ENCODE measurements at regions not wholly inside any gene's neighbourhood (a gene's known extent, or its start where the extent isn't known, plus 50 kb on each side); places are given as distances from the start of the nearest gene placed in this dataset.

DNA sequence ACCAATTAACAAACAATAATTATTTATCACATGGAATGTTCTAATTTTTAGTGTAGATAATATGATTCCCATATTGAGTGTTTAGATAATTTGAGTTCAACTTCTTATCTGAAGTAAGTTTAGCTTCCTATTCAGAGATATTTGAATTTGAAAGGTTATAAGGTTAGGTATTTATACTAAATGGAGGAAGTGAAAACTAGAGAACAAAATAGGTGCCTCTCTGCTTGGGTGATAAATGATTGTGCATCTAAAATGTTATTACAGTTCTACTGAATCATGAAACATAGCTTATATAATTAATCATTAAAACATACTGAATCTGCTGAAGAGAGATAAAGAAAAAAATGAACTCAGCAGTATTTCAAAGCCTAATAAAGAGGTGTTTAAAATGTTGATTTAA lies 1174.3 kb downstream of the XPNPEP1 start:
- Histone ChIP-seq H2BK12ac (ENCODE audit: low read depth, low read length) (no peak overlapping the region), H2BK15ac (ENCODE audit: low read length) (no peak overlapping the region), H3K79me2 (ENCODE audit: control insufficient read depth in 1 of 2, insufficient read depth in 2 of 2, low read length in 2 of 2) (no peaks in the 10 kb centered on the region), H2BK20ac (ENCODE audit: low read length) (no peak overlapping the region), H3K14ac (ENCODE audit: insufficient read length) (no peak overlapping the region), H3K56ac (replicated peaks; ENCODE audit: insufficient read length, low read depth, low read length) (no peak overlapping the region), H2AFZ (ENCODE audit: low read length) (no peak overlapping the region), H3K4ac (replicated peaks; ENCODE audit: insufficient read length, low read depth, low read length) (no peak overlapping the region), H3K23ac (ENCODE audit: insufficient read length) (no peak overlapping the region), H3K36me3 (ENCODE audit: control insufficient read depth in 2 of 4, insufficient read depth in 4 of 4, low read length in 3 of 4) (no peaks in the 10 kb centered on the region), H3K23me2 (ENCODE audit: low read depth, low read length) (no peaks in the 10 kb centered on the region), H3K27ac (ENCODE audit: low read depth, low read length) (no peak overlapping the region), H3K4me3 (ENCODE audit: extremely low read depth in 1 of 4, insufficient read depth in 2 of 4, low read depth in 3 of 4, low read length in 4 of 4) (no peak overlapping the region), H3K9me3 (ENCODE audit: insufficient read depth in 2 of 2, low read depth in 1 of 2, low read length in 1 of 2) (no peaks in the 10 kb centered on the region), H2AK5ac (ENCODE audit: low read depth, low read length) (no peak overlapping the region), H3K18ac (ENCODE audit: extremely low read depth, low read length) (no peak overlapping the region), H4K20me1 (replicated peaks in 1 of 2; ENCODE audit: control insufficient read depth in 1 of 2, insufficient read depth in 2 of 2, low read length in 2 of 2) (no peaks in the 10 kb centered on the region), H3K9ac (replicated peaks in 1 of 4; ENCODE audit: extremely low read depth in 1 of 4, low read depth in 3 of 4, low read length in 3 of 4) (no peak overlapping the region), H2BK5ac (ENCODE audit: low read depth, low read length) (no peak overlapping the region), H3K4me2 (ENCODE audit: insufficient read depth in 1 of 2, low read depth in 2 of 2, low read length in 2 of 2) (no peak overlapping the region), H3K79me1 (ENCODE audit: low read depth, low read length) (no peaks in the 10 kb centered on the region), H4K91ac (replicated peaks; ENCODE audit: insufficient read length, low read length) (no peak overlapping the region), H3K4me1 (replicated peaks in 1 of 4; ENCODE audit: control insufficient read depth in 3 of 4, insufficient read depth in 4 of 4, low read length in 3 of 4) (no peaks in the 10 kb centered on the region), H4K8ac (ENCODE audit: extremely low read depth, insufficient read depth, low read length) (no peak overlapping the region), H2BK120ac (replicated peaks; ENCODE audit: low read depth, low read length) (no peak overlapping the region), H3K27me3 (replicated peaks in 1 of 4; ENCODE audit: control insufficient read depth in 3 of 4, extremely low read depth in 1 of 4, insufficient read depth in 3 of 4, low read length in 3 of 4) (no peaks in the 10 kb centered on the region), H4K5ac (ENCODE audit: insufficient read length, low read depth, low read length) (no peak overlapping the region)
- TF ChIP-seq ZNF274 (IDR thresholded peaks at IDR 0.05; ENCODE audit: borderline replicate concordance, extremely low read depth, low read length) (no peak), CBX8 (IDR thresholded peaks at IDR 0.05; ENCODE audit: borderline replicate concordance, low read depth, low read length) (no peak), SP1 (IDR thresholded peaks at IDR 0.05; ENCODE audit: low read depth, low read length) (no peak), RXRA (IDR thresholded peaks at IDR 0.05; ENCODE audit: insufficient read depth, low read depth, low read length) (no peak), SUZ12 (IDR thresholded peaks at IDR 0.05; ENCODE audit: low read length) (no peak), KDM4A (IDR thresholded peaks at IDR 0.05; ENCODE audit: low read depth, low read length, severe bottlenecking) (no peak), FOSL1 (IDR thresholded peaks at IDR 0.05; ENCODE audit: insufficient read depth, low read depth, low read length) (no peak)
- TF ChIP-seq, protein P1, sequence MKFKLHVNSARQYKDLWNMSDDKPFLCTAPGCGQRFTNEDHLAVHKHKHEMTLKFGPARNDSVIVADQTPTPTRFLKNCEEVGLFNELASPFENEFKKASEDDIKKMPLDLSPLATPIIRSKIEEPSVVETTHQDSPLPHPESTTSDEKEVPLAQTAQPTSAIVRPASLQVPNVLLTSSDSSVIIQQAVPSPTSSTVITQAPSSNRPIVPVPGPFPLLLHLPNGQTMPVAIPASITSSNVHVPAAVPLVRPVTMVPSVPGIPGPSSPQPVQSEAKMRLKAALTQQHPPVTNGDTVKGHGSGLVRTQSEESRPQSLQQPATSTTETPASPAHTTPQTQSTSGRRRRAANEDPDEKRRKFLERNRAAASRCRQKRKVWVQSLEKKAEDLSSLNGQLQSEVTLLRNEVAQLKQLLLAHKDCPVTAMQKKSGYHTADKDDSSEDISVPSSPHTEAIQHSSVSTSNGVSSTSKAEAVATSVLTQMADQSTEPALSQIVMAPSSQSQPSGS (IDR thresholded peaks at IDR 0.05; ENCODE audit: low read length) = no peak
- TF ChIP-seq, protein P2, sequence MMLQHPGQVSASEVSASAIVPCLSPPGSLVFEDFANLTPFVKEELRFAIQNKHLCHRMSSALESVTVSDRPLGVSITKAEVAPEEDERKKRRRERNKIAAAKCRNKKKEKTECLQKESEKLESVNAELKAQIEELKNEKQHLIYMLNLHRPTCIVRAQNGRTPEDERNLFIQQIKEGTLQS (IDR thresholded peaks at IDR 0.05; ENCODE audit: insufficient read depth, low read depth, low read length) = no peak
- TF ChIP-seq, protein P3, sequence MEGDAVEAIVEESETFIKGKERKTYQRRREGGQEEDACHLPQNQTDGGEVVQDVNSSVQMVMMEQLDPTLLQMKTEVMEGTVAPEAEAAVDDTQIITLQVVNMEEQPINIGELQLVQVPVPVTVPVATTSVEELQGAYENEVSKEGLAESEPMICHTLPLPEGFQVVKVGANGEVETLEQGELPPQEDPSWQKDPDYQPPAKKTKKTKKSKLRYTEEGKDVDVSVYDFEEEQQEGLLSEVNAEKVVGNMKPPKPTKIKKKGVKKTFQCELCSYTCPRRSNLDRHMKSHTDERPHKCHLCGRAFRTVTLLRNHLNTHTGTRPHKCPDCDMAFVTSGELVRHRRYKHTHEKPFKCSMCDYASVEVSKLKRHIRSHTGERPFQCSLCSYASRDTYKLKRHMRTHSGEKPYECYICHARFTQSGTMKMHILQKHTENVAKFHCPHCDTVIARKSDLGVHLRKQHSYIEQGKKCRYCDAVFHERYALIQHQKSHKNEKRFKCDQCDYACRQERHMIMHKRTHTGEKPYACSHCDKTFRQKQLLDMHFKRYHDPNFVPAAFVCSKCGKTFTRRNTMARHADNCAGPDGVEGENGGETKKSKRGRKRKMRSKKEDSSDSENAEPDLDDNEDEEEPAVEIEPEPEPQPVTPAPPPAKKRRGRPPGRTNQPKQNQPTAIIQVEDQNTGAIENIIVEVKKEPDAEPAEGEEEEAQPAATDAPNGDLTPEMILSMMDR (IDR thresholded peaks at IDR 0.05; ENCODE audit: control extremely low read depth in 1 of 3, insufficient read depth in 1 of 3, low read depth in 1 of 3, low read length in 3 of 3) = no peak
- POLR2A ChIA-PET (ENCODE audit: partially characterized antibody) = no interaction called here
- FAIRE-seq (no peak), DNase-seq (ENCODE audit: low read depth in 1 of 2, low spot score in 2 of 2) (no peak)
- CTCF ChIA-PET (ENCODE audit: partially characterized antibody) = interaction anchor here (0.9 kb wide), 1 partner anchor 29 kb away, joined by 3 read pairs; no protein-coding TSS in a partner anchor
